Liver (tissue), 3 donors: ENCODE measurements at regions not wholly inside any gene's neighbourhood (a gene's known extent, or its start where the extent isn't known, plus 50 kb on each side); places are given as distances from the start of the nearest gene placed in this dataset.

ENCODE experiments used
- FOXA1 ChIP-seq: IDR thresholded peaks from 2 replicates; pipeline ENCODE4 v1.6.1; 2016; ENCODE audit warnings: antibody characterized with exemption
- JUND ChIP-seq, 2 donors: IDR thresholded peaks; 2 replicates each; pipeline ENCODE4 v1.6.1; 2016; ENCODE audit warnings: antibody characterized with exemption in 2 of 2
- MAX ChIP-seq: IDR thresholded peaks from 2 replicates; pipeline ENCODE4 v1.6.1; 2016; ENCODE audit warnings: antibody characterized with exemption
- RAD21 ChIP-seq, 2 donors: IDR thresholded peaks; 2 replicates each; pipeline ENCODE4 v1.6.1; 2016; ENCODE audit warnings: antibody characterized with exemption in 2 of 2, mild to moderate bottlenecking in 2 of 2
- REST ChIP-seq: IDR thresholded peaks from 2 replicates; pipeline ENCODE4 v1.6.1; 2016; ENCODE audit warnings: antibody characterized with exemption, mild to moderate bottlenecking
- TF ChIP-seq, protein P1 (sequence below): fragments of 150-350 bp; IDR thresholded peaks from 2 replicates; pipeline ENCODE4 v1.5.1; 2017; ENCODE audit warnings: improper control_type of control experiment, low read depth, low read length; ENCODE audit not compliant: missing input control
- donor health status: healthy.
- donor health status: healthy.

- TF ChIP-seq, protein P1, sequence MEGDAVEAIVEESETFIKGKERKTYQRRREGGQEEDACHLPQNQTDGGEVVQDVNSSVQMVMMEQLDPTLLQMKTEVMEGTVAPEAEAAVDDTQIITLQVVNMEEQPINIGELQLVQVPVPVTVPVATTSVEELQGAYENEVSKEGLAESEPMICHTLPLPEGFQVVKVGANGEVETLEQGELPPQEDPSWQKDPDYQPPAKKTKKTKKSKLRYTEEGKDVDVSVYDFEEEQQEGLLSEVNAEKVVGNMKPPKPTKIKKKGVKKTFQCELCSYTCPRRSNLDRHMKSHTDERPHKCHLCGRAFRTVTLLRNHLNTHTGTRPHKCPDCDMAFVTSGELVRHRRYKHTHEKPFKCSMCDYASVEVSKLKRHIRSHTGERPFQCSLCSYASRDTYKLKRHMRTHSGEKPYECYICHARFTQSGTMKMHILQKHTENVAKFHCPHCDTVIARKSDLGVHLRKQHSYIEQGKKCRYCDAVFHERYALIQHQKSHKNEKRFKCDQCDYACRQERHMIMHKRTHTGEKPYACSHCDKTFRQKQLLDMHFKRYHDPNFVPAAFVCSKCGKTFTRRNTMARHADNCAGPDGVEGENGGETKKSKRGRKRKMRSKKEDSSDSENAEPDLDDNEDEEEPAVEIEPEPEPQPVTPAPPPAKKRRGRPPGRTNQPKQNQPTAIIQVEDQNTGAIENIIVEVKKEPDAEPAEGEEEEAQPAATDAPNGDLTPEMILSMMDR, result no peak
- TF ChIP-seq FOXA1 (no peak), REST (no peak), JUND (IDR thresholded peaks at IDR 0.05) (no peak), MAX (no peak), RAD21 (IDR thresholded peaks at IDR 0.05) (no peak)
Measured at GRCh38 chr6:97572943-97573342, 289.9 kb upstream of the MMS22L start.
